Activated CD8-positive, alpha-beta memory T cell treated with anti-CD3 and anti-CD28 coated beads, Interleukin-2, amount 50 U/mL, for 1 hour (primary cell): ENCODE measurements at regions not wholly inside any gene's neighbourhood (a gene's known extent, or its start where the extent isn't known, plus 50 kb on each side); places are given as distances from the start of the nearest gene placed in this dataset.
"Not testable (repeated sequence)": the region's sequence is repeated elsewhere in the genome, so short reads cannot be mapped to it uniquely, and the experiment has no call there.

Experiments used
- DNase-seq: peaks from one replicate; pipeline ENCODE4 v3.0.0-alpha.2; 2020; ENCODE audit errors: extremely low read depth

- DNase-seq: no peak
These were observed 53.2 kb upstream of the SH3BP4 start for GRCh38 chr2:234898534-234899053.

- DNase-seq: not testable (repeated sequence)
These were observed 63.4 kb upstream of the SH3BP4 start for GRCh38 chr2:234888442-234888841.

GRCh38 chr2:234887195-234887594, 64.6 kb upstream of the SH3BP4 start:
- DNase-seq: no peak

GRCh38 chr2:234885886-234886285, 65.9 kb upstream of the SH3BP4 start:
- no peak for DNase-seq

- no peak for DNase-seq
These were observed 66.7 kb upstream of the SH3BP4 start for GRCh38 chr2:234885118-234885517.

GRCh38 chr2:234884591-234884990, 67.2 kb upstream of the SH3BP4 start:
- DNase-seq: no peak

- no peak for DNase-seq
These were observed 70.2 kb upstream of the SH3BP4 start for GRCh38 chr2:234881413-234882241.

GRCh38 chr2:234880551-234881211, 71.1 kb upstream of the SH3BP4 start:
- no peak for DNase-seq

GRCh38 chr2:234879671-234880455, 72.0 kb upstream of the SH3BP4 start:
- no peak for DNase-seq

- DNase-seq: not testable (repeated sequence)
These were observed 75.2 kb upstream of the SH3BP4 start for GRCh38 chr2:234876621-234877020.

- DNase-seq: no peak
These were observed 77.3 kb upstream of the SH3BP4 start for GRCh38 chr2:234874347-234875046.

GRCh38 chr2:234873828-234874173, 78.0 kb upstream of the SH3BP4 start:
- DNase-seq: no peak

- no peak for DNase-seq
These were observed 78.6 kb upstream of the SH3BP4 start for GRCh38 chr2:234873103-234873827.

- no peak for DNase-seq
These were observed 81.8 kb upstream of the SH3BP4 start for GRCh38 chr2:234869969-234870368.

- no peak for DNase-seq
These were observed 82.7 kb upstream of the SH3BP4 start for GRCh38 chr2:234869164-234869563.

GRCh38 chr2:234867882-234868285, 83.9 kb upstream of the SH3BP4 start:
- DNase-seq: no peak

GRCh38 chr2:234865586-234865985, 86.2 kb upstream of the SH3BP4 start:
- DNase-seq: no peak

- no peak for DNase-seq
These were observed 86.8 kb upstream of the SH3BP4 start for GRCh38 chr2:234865040-234865439.

- DNase-seq: no peak
These were observed 87.3 kb upstream of the SH3BP4 start for GRCh38 chr2:234864506-234864905.

GRCh38 chr2:234863043-234863934, 88.5 kb upstream of the SH3BP4 start:
- no peak for DNase-seq
